MV-4-11 (cell line): ENCODE measurements at regions not wholly inside any gene's neighbourhood (a gene's known extent, or its start where the extent isn't known, plus 50 kb on each side); places are given as distances from the start of the nearest gene placed in this dataset.

ENCODE experiments used
- DNase-seq: peaks from one replicate; lab custom pipeline; 2025; lab: John Stamatoyannopoulos, UW

- no peak for DNase-seq
These were observed 541.6 kb downstream of the SLC4A3 start for GRCh38 chr2:220168891-220169546.

GRCh38 chr2:220174826-220175225 is 547.4 kb downstream of the SLC4A3 start:
- no peak for DNase-seq

GRCh38 chr2:220175967-220176366 is 548.5 kb downstream of the SLC4A3 start:
- no peak for DNase-seq

- DNase-seq = no peak
These were observed 551.7 kb downstream of the SLC4A3 start for GRCh38 chr2:220178991-220179695.

GRCh38 chr2:220181165-220181564 is 553.7 kb downstream of the SLC4A3 start:
- DNase-seq = no peak

- no peak for DNase-seq
These were observed 555.4 kb downstream of the SLC4A3 start for GRCh38 chr2:220182790-220183189.

GRCh38 chr2:220185766-220186305 is 558.4 kb downstream of the SLC4A3 start:
- DNase-seq = no peak

GRCh38 chr2:220188031-220188430 is 560.6 kb downstream of the SLC4A3 start:
- DNase-seq = no peak

GRCh38 chr2:220191031-220191430 is 563.6 kb downstream of the SLC4A3 start:
- DNase-seq = no peak

- DNase-seq = no peak
These were observed 564.3 kb downstream of the SLC4A3 start for GRCh38 chr2:220191737-220192136.

GRCh38 chr2:220192994-220193753 is 565.7 kb downstream of the SLC4A3 start:
- DNase-seq = no peak

GRCh38 chr2:220194630-220195584 is 567.5 kb downstream of the SLC4A3 start:
- DNase-seq = no peak

- no peak for DNase-seq
These were observed 571.5 kb downstream of the SLC4A3 start for GRCh38 chr2:220198896-220199295.

GRCh38 chr2:220202066-220202465 is 574.6 kb downstream of the SLC4A3 start:
- DNase-seq = no peak

- no peak for DNase-seq
These were observed 581.7 kb downstream of the SLC4A3 start for GRCh38 chr2:220209093-220209492.

GRCh38 chr2:220209751-220210150 is 582.3 kb downstream of the SLC4A3 start:
- no peak for DNase-seq

GRCh38 chr2:220212296-220213080 is 585.1 kb downstream of the SLC4A3 start:
- no peak for DNase-seq

GRCh38 chr2:220215785-220216184 is 588.4 kb downstream of the SLC4A3 start:
- DNase-seq = no peak

- no peak for DNase-seq
These were observed 591.9 kb downstream of the SLC4A3 start for GRCh38 chr2:220219371-220219770.

GRCh38 chr2:220220009-220220408 is 592.6 kb downstream of the SLC4A3 start:
- no peak for DNase-seq

- DNase-seq = no peak
These were observed 594.6 kb downstream of the SLC4A3 start for GRCh38 chr2:220221992-220222391.
